SHP77 treated with DMSO at 0.1 percent for 48 hours (cell line): ENCODE measurements at regions not wholly inside any gene's neighbourhood (a gene's known extent, or its start where the extent isn't known, plus 50 kb on each side); places are given as distances from the start of the nearest gene placed in this dataset.

ENCODE experiments used
- DNase-seq: peaks from one replicate; lab custom pipeline; 2025; lab: John Stamatoyannopoulos, UW

- DNase-seq, result no peak
Measured at GRCh38 chr9:104448036-104448435, 56.0 kb upstream of the OR13F1 start.
